Loucy (cell line): ENCODE measurements at regions not wholly inside any gene's neighbourhood (a gene's known extent, or its start where the extent isn't known, plus 50 kb on each side); places are given as distances from the start of the nearest gene placed in this dataset.

Source experiments
- EZH2phosphoT487 ChIP-seq: fragments of 200-600 bp; IDR thresholded peaks from 2 replicates; pipeline ENCODE4 v1.6.1; 2018; ENCODE audit warnings: antibody characterized with exemption, mild to moderate bottlenecking, moderate library complexity, borderline replicate concordance
- TF ChIP-seq, protein P1 (sequence below): fragments of 200-600 bp; sonication (generic); conservative IDR thresholded peaks from 2 replicates; pipeline ENCODE4 v1.5.1; 2014; ENCODE audit warnings: mild to moderate bottlenecking, antibody characterized with exemption, low read length

DNA sequence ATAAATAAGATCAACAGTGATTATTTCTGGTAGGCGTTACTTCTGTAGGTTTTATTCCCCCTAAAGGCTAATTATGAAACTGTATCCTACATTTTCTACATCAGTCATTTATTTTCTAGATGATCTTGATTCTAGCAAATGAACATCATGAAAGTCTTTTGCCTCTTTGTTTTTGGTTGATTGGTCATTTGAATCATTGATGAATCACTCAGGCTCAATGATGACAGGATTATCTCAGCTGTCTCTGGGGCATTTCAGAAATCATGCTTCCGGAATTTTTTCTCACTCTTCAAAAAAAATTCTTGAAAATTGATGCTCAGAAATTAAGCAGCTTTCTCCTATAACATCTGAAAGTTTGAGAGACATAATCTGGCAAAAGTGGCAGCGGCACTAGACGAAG, 298.9 kb upstream of the TCF4 start:
- TF ChIP-seq, protein P1, sequence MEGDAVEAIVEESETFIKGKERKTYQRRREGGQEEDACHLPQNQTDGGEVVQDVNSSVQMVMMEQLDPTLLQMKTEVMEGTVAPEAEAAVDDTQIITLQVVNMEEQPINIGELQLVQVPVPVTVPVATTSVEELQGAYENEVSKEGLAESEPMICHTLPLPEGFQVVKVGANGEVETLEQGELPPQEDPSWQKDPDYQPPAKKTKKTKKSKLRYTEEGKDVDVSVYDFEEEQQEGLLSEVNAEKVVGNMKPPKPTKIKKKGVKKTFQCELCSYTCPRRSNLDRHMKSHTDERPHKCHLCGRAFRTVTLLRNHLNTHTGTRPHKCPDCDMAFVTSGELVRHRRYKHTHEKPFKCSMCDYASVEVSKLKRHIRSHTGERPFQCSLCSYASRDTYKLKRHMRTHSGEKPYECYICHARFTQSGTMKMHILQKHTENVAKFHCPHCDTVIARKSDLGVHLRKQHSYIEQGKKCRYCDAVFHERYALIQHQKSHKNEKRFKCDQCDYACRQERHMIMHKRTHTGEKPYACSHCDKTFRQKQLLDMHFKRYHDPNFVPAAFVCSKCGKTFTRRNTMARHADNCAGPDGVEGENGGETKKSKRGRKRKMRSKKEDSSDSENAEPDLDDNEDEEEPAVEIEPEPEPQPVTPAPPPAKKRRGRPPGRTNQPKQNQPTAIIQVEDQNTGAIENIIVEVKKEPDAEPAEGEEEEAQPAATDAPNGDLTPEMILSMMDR, result no peak
- no peak for TF ChIP-seq EZH2phosphoT487
